ENCODE measurements at regions not wholly inside any gene's neighbourhood (a gene's known extent, or its start where the extent isn't known, plus 50 kb on each side); places are given as distances from the start of the nearest gene placed in this dataset.
"Not testable (repeated sequence)": the region's sequence is repeated elsewhere in the genome, so short reads cannot be mapped to it uniquely, and the experiment has no call there.

DNA sequence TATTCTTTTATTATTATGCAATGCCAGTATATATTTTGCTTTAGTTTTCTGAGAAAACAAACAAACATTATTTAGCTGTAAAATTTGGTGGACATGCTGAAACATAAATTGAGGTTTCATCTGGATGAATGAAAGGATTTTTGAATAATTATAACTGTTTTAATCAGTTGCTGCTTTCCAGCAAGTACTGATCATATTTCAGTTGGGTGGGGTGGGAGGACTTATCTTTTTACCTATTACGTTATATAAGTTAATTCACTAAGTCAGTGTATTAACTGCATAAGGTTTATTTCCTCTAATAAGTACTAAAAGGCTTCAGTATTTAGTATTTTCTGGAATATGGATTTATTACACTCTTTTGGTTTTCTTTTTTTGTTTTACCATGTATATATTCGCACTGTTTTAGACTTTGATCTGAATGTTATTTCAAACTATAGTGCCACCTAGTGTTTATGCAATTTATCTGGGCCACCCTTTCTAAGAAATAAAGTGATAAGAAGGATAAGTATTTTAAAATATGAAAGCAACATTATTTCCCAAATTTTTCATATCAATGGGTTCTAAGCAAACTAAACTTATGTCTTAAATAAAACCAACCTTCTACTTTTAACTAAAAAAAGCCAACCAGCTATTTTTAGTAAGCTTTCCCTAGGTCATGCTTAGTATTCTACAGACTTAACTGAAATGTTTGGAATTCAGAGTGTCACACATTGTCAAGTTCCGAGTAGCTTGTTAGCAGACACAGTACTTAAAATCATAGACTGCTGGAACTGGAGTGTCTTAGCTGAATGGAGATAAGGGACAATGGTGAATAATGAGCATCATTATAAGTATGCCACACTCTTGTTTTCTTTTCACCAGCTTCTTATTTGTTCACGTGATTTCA, 105.4 kb upstream of the MCHR2 start:
- no peak for DNase-seq (ENCODE audit: low read depth in 2 of 2)

DNA sequence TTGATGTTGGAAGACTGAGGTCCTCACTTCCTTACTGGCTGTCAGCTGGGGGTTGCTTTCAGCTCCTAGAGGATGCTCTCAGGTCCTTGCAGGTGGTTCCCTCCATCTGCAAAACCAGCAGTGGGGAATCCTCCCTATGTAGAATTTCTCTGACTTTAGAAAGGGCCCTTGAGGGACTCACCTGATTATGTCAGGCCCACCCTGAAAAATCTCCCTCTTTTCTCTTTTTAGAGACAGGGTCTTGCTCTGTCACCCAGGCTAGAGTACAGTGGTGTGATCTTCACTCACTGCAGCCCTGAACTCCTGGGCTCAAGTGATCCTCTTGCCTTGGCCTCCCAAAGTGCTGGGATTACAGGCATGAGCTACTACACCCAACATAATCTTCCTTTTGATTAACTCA, 102.9 kb upstream of the MCHR2 start:
- DNase-seq (ENCODE audit: low read depth in 2 of 2) = no peak

DNA sequence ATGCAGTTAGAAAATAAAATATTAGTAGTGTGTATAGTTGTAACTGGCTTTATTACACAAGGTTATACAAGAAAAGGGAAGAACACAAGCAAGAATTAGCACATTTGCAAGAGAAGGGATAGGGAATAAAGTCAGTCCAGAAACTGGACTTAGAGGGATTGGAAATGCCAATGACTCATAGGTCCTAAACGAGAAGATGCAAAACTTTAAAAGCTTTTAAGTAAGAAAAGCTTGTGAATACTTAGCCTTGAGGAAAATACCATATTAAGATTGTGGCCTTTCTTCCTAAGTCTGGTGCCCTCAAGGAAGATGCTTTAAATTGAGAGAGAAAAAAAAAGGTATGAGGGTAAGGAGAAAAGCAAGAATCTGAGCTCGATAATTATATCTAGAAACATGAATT, 102.3 kb upstream of the MCHR2 start:
- no peak for DNase-seq (ENCODE audit: low read depth in 2 of 2)

- no peak for DNase-seq (ENCODE audit: low read depth in 2 of 2)
These were observed 99.4 kb upstream of the MCHR2 start for GRCh38 chr6:100093405-100093804.

DNA sequence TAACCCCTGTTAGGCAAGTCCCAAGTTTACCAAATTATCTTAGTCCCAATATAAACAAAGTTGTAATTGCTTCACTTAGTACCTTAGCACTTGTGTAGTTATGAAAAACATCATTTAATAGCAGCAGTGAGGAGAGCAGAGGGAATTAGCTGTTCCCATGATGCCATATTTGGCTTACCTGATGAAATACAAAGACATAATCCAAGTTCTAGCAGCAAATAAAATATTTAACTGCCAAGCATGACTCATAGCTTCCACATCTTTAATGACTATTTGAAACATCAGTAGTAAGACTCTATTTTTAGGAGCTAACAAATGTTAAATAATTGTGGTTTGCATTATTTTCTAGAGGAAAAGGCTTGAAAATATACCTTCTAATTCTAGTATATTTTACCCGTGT, 94.0 kb upstream of the MCHR2 start:
- DNase-seq (ENCODE audit: low read depth in 2 of 2) = no peak

DNA sequence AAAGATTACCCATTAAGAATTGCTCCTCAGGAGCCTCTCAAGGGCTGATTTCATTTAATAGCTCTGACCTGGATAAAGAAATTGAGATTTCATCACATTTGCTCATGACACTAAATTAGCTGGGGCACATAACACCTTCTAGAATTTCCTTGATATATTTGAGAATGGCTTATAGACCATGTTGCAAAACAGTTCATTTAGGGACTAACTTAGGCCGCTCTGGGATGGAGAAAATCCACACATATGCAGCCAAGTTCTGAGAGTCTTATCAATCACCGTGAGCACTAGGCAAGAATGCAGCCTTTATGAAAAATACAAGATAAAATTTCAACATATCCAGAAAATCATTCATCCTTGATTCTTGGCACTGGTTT, 91.0 kb upstream of the MCHR2 start:
- DNase-seq (ENCODE audit: low read depth in 2 of 2) = no peak

DNA sequence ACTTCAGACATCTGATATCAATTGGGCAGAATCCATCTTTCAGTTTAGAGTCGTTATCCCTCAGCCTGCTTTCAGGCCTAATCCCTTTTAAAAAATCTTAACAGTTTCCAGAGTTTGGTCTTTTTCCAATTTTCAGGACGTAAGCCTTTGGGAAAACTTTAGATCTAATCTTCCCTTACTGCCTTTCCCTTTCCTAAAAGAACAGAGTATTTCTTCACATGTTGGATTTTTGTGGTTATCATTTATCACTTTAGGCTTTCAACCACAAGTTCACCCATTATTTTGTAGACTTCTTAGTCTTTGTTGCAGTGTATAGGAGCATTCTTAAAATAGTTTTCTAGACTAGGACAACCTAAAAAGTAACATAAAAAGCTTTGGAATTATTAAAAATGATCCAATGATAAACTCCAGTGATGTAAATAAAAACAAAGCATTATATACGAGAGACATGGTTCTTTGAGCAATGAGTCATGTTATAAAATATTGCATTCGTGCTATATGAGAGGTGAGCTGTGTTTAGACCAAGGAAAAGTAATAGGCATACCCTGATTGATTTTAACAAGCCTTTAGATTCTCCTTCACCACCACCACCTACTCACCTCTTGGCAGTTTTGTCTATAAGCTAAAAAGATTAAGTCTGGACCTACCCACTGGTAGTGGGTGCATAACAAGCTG, 90.4 kb upstream of the MCHR2 start:
- no peak for DNase-seq (ENCODE audit: low read depth in 2 of 2)

DNA sequence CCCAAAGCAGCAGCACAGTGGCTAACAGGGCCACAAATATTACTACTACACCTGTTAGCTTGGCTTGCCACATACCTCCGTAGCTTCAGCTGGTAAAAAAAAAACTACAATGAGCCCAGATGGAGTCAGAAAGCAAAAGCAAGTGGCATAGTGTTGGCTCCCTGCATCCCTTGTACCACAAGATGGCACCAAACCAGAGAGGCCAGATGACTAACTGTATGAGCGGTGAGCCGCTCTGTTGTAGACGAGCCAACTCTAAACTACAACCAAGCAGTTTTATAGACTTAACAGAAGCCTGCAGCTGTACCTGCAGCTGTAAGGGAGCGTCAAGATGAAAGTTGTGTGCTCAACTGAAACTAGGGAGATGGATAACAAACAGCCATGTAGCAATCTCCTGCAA, 84.5 kb upstream of the MCHR2 start:
- DNase-seq (ENCODE audit: low read depth in 2 of 2) = no peak

GRCh38 chr6:100065348-100065747, 71.3 kb upstream of the MCHR2 start:
- no peak for DNase-seq (ENCODE audit: low read depth in 2 of 2)

DNA sequence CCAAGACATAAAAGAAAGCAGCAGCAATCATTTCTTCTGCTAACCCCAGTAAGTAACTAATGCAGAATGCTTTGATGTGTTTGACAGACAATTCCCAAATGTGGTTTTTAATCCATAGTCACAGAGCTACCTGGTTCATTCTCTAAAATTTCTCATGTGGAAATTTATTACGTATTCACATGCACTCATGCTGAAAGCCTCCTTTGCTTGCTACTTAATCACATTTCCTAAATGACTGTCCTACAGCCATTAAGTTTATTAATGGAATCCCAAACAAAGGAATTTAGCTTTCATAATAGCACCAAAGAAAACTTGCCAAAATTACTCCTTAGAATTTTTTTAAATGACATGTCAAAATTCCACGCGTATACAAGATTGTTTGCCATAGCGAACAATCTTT, 68.6 kb upstream of the MCHR2 start:
- DNase-seq (ENCODE audit: low read depth in 2 of 2) = no peak

- DNase-seq (ENCODE audit: low read depth in 2 of 2) = no peak
These were observed 63.9 kb upstream of the MCHR2 start for GRCh38 chr6:100057941-100058340.

- no peak for DNase-seq (ENCODE audit: low read depth in 2 of 2)
These were observed 56.5 kb upstream of the MCHR2 start for GRCh38 chr6:100050550-100050949.

DNA sequence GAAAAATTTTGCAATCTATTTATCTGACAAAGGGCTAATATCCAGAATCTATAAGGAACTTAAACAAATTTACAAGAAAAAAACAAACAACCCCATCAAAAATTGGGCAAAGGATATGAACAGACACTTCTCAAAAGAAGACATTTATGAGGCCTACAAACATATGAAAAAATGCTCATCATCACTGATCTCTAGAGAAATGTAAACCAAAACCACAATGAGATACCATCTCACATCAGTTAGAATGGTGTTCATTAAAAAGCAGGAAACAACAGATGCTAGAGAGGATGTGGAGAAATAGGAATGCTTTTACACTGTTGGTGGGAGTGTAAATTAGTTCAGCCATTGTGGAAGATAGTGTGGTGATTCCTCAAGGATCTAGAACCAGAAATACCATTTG, 49.9 kb upstream of the MCHR2 start:
- not testable (repeated sequence) for DNase-seq (ENCODE audit: low read depth in 2 of 2)

All from stimulated activated CD8-positive, alpha-beta memory T cell treated with anti-CD3 and anti-CD28 coated beads, Interleukin-2, amount 100 ng/mL, for 48 hours (primary cell).